GM12878 (cell line): ENCODE measurements at regions not wholly inside any gene's neighbourhood (a gene's known extent, or its start where the extent isn't known, plus 50 kb on each side); places are given as distances from the start of the nearest gene placed in this dataset.

Experiments
- ATAC-seq: fragments of 200-7000 bp; cut with Tn5 transposase; 3 replicates; pipeline ENCODE4 v1.9.1; 2020; ENCODE audit warnings: mild to moderate bottlenecking, moderate library complexity
- BruUV-seq: library from RNA; stranded (reverse); fragments of 400-500 nt; replicated peaks from 2 replicates; lab custom pipeline; 2021; lab: Mats Ljungman, UMichigan
- CTCF ChIA-PET: fragments of 300-600 bp; sonication (Branson Sonifier 250); formaldehyde crosslinking; extraction: SDS; loops from one replicate; lab custom pipeline; 2021; ENCODE audit warnings: inconsistent platforms; lab: Yijun Ruan, JAX
- POLR2A ChIA-PET: fragments of 350-600 bp; formaldehyde crosslinking; extraction: SDS; loops from one replicate; lab custom pipeline; 2021; ENCODE audit warnings: inconsistent platforms; lab: Charles Lee
- RAD21 ChIA-PET: fragments of 300-600 bp; sonication (Branson Sonifier 250); formaldehyde crosslinking; loops from one replicate; lab custom pipeline; 2023; ENCODE audit warnings: antibody characterized with exemption; ENCODE audit not compliant: unreplicated experiment; lab: Charles Lee
- SMC1A ChIA-PET: fragments of 300-600 bp; sonication (Branson Sonifier 250); formaldehyde crosslinking; loops from one replicate; lab custom pipeline; 2023; ENCODE audit not compliant: unreplicated experiment, uncharacterized antibody; lab: Charles Lee
- DNase-seq: peaks from one replicate; pipeline ENCODE4 v3.0.0-alpha.2; 2011; ENCODE audit warnings: low read depth, low spot score
- FAIRE-seq: peaks from 3 replicates; lab custom pipeline; 2011; peaks lifted over from hg19 to GRCh38; lab: Jason Lieb, UNC
- H2AFZ ChIP-seq: 2 replicates; pipeline ENCODE4 v1.6.0; 2011; ENCODE audit warnings: low read depth, low read length, control low read depth; ENCODE audit not compliant: control insufficient read depth
- H3K27ac ChIP-seq: 2 replicates; pipeline ENCODE4 v1.5.1; 2011; ENCODE audit warnings: control low read depth; ENCODE audit not compliant: control insufficient read depth, insufficient read depth
- H3K27me3 ChIP-seq, 2 experiments: replicated peaks in 1 of 2; 2 replicates each; pipeline versions ENCODE4 v1.6.0 to v1.6.1; 2011; ENCODE audit warnings: low read length in 1 of 2; ENCODE audit not compliant: control insufficient read depth in 2 of 2, insufficient read depth in 2 of 2
- H3K36me3 ChIP-seq, 2 experiments: 2 replicates each; pipeline ENCODE4 v1.5.1; 2011; ENCODE audit warnings: low read length in 1 of 2; ENCODE audit not compliant: control insufficient read depth in 2 of 2, insufficient read depth in 2 of 2
- H3K4me1 ChIP-seq: 2 replicates; pipeline ENCODE4 v1.6.1; 2011; ENCODE audit warnings: mild to moderate bottlenecking, low read length, moderate library complexity, mixed read lengths; ENCODE audit not compliant: control insufficient read depth, insufficient read depth
- H3K4me2 ChIP-seq: 2 replicates; pipeline ENCODE4 v1.6.0; 2011; ENCODE audit warnings: control low read depth; ENCODE audit not compliant: control insufficient read depth, insufficient read depth
- H3K4me3 ChIP-seq: fragments of 200-600 bp; sonication (generic); 2 replicates; pipeline ENCODE4 v1.5.1; 2016
- H3K79me2 ChIP-seq: 2 replicates; pipeline ENCODE4 v1.6.0; 2011; ENCODE audit warnings: low read length; ENCODE audit not compliant: control insufficient read depth, insufficient read depth
- H3K9ac ChIP-seq: 2 replicates; pipeline ENCODE4 v1.8.0; 2011; ENCODE audit warnings: low read length, control low read depth, mixed read lengths; ENCODE audit not compliant: control insufficient read depth, insufficient read depth
- H3K9me3 ChIP-seq: replicated peaks from 3 replicates; pipeline ENCODE4 v1.5.1; 2011; ENCODE audit warnings: mild to moderate bottlenecking, low read length; ENCODE audit not compliant: control insufficient read depth, insufficient read depth
- H4K20me1 ChIP-seq: 2 replicates; pipeline ENCODE4 v1.6.0; 2011; ENCODE audit not compliant: control insufficient read depth, insufficient read depth
- CHD2 ChIP-seq: IDR thresholded peaks from 2 replicates; pipeline ENCODE4 v1.6.1; 2011; ENCODE audit warnings: low read depth, low read length, improper control_type of control experiment, borderline replicate concordance
- HCFC1 ChIP-seq: fragments of 150-350 bp; IDR thresholded peaks from 2 replicates; pipeline ENCODE4 v1.6.1; 2014; ENCODE audit warnings: low read length
- MEF2B ChIP-seq: fragments of 450-650 bp; IDR thresholded peaks from 2 replicates; pipeline ENCODE4 v1.6.1; 2018; ENCODE audit warnings: mild to moderate bottlenecking, moderate library complexity; ENCODE audit not compliant: partially characterized antibody, poor library complexity, severe bottlenecking
- PBX3 ChIP-seq: IDR thresholded peaks from 2 replicates; pipeline ENCODE4 v1.6.1; 2011; ENCODE audit warnings: mild to moderate bottlenecking, low read depth, low read length, moderate library complexity; ENCODE audit not compliant: insufficient replicate concordance
- POLR2AphosphoS5 ChIP-seq: IDR thresholded peaks from 2 replicates; pipeline ENCODE4 v1.6.1; 2011; ENCODE audit warnings: mild to moderate bottlenecking, low read length, inconsistent platforms
- SMAD5 ChIP-seq: IDR thresholded peaks from 2 replicates; pipeline ENCODE4 v1.6.1; 2016; ENCODE audit warnings: antibody characterized with exemption, low read depth
- TARDBP ChIP-seq: IDR thresholded peaks from 2 replicates; pipeline ENCODE4 v1.6.1; 2016; ENCODE audit warnings: borderline replicate concordance
- WGBS: methylation state at CpG from one replicate; pipeline ENCODE4 v1.1.6; 2016; ENCODE audit warnings: low lambda C conversion rate; ENCODE audit not compliant: insufficient replicate concordance, insufficient coverage; ENCODE audit errors: missing lambda C conversion rate; 5-methylcytosine and 5-hydroxymethylcytosine counted together
- in situ Hi-C: fragments of 300-500 bp; cut with MboI; formaldehyde crosslinking; loops from 9 replicates; pipeline ENCODE4 v1.14.3; 2018; ENCODE audit warnings: mixed read lengths
- intact Hi-C: fragments of 100-400 bp; cut with micrococcal nuclease; formaldehyde crosslinking; loops from one replicate; pipeline ENCODE4 v1.14.2; 2022; ENCODE audit not compliant: unreplicated experiment
- TF ChIP-seq, protein P1 (sequence below): fragments of 450-650 bp; IDR thresholded peaks from 2 replicates; pipeline ENCODE4 v1.6.1; 2014; ENCODE audit warnings: mild to moderate bottlenecking

DNA sequence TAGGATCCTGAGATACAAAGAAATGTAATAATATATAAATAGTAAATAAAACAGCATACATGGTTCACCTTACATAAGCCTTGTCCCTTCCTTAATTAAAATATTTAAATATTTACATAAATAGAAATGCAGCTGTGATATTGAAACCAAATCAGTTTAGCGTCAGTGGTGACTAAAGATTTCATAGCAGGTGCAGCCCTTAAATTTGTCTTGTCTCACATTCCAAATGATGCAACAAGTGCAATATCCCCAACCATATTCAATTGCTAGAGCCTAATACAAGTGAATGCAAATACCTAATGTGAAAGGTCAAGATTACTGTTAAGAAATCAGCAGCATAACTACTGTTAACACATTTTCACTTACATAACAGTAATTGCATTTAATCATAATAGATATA lies 539.5 kb downstream of the NYAP2 start:
- 0% methylated on average over 1 of the region's 1 CpG for WGBS
- TF ChIP-seq MEF2B (no peak), CHD2 (no peak), TARDBP (no peak), HCFC1 (no peak), POLR2AphosphoS5 (no peak), SMAD5 (no peak), PBX3 (no peak)
- TF ChIP-seq, protein P1, sequence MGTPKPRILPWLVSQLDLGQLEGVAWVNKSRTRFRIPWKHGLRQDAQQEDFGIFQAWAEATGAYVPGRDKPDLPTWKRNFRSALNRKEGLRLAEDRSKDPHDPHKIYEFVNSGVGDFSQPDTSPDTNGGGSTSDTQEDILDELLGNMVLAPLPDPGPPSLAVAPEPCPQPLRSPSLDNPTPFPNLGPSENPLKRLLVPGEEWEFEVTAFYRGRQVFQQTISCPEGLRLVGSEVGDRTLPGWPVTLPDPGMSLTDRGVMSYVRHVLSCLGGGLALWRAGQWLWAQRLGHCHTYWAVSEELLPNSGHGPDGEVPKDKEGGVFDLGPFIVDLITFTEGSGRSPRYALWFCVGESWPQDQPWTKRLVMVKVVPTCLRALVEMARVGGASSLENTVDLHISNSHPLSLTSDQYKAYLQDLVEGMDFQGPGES: no peak
- no TSS peak for BruUV-seq
- Histone ChIP-seq H3K27me3 (no peaks in the 10 kb centered on the region), H4K20me1 (no peaks in the 10 kb centered on the region), H2AFZ (no peak overlapping the region), H3K4me3 (no peak overlapping the region), H3K9ac (no peak overlapping the region), H3K9me3 (no peaks in the 10 kb centered on the region), H3K4me2 (no peak overlapping the region), H3K4me1 (no peaks in the 10 kb centered on the region), H3K27ac (no peak overlapping the region), H3K36me3 (no peaks in the 10 kb centered on the region), H3K79me2 (no peaks in the 10 kb centered on the region)
- ChIA-PET RAD21 (no interaction called here), CTCF (interaction anchor here (1.0 kb wide), 1 partner anchor 10 kb away, joined by 3 read pairs; no protein-coding TSS in a partner anchor), POLR2A (no interaction called here), SMC1A (no interaction called here)
- ATAC-seq: no peak
- DNase-seq: no peak
- intact Hi-C loops (no loop called here), in situ Hi-C loops (no loop called here)
- no peak for FAIRE-seq
